ENCODE measurements at regions not wholly inside any gene's neighbourhood (a gene's known extent, or its start where the extent isn't known, plus 50 kb on each side); places are given as distances from the start of the nearest gene placed in this dataset.

- TF ChIP-seq POLR2A (IDR thresholded peaks at IDR 0.05; ENCODE audit: low read length) (no peak), GATA1 (IDR thresholded peaks at IDR 0.05; ENCODE audit: low read depth, low read length) (no peak)
These were observed 204.8 kb downstream of the NUAK1 start for GRCh38 chr12:105933671-105934665.

Data from erythroblast (primary cell).